CD4-positive, alpha-beta T cell treated with Interleukin-6 for 4 hours (primary cell): ENCODE measurements at regions not wholly inside any gene's neighbourhood (a gene's known extent, or its start where the extent isn't known, plus 50 kb on each side); places are given as distances from the start of the nearest gene placed in this dataset.

Source experiments
- DNase-seq: peaks from one replicate; pipeline ENCODE4 v3.0.0-alpha.2; 2020; ENCODE audit warnings: mixed read lengths

GRCh38 chr10:10462151-10462941 is 555.3 kb upstream of the CELF2 start:
- no peak for DNase-seq

GRCh38 chr10:10471758-10472157 is 545.9 kb upstream of the CELF2 start:
- no peak for DNase-seq

- DNase-seq: no peak
Observed at GRCh38 chr10:10475812-10476211, 541.9 kb upstream of the CELF2 start.

GRCh38 chr10:10477844-10478243 is 539.8 kb upstream of the CELF2 start:
- DNase-seq: no peak

- no peak for DNase-seq
Observed at GRCh38 chr10:10479465-10479864, 538.2 kb upstream of the CELF2 start.

- no peak for DNase-seq
Observed at GRCh38 chr10:10482613-10483012, 535.1 kb upstream of the CELF2 start.

GRCh38 chr10:10489076-10489475 is 528.6 kb upstream of the CELF2 start:
- DNase-seq: no peak

- no peak for DNase-seq
Observed at GRCh38 chr10:10489805-10490571, 527.7 kb upstream of the CELF2 start.

GRCh38 chr10:10490581-10490980 is 527.1 kb upstream of the CELF2 start:
- DNase-seq: no peak

GRCh38 chr10:10492420-10492819 is 525.3 kb upstream of the CELF2 start:
- no peak for DNase-seq

GRCh38 chr10:10493833-10494232 is 523.8 kb upstream of the CELF2 start:
- DNase-seq: no peak

- DNase-seq: no peak
Observed at GRCh38 chr10:10497245-10497644, 520.4 kb upstream of the CELF2 start.

- DNase-seq: no peak
Observed at GRCh38 chr10:10498781-10499180, 518.9 kb upstream of the CELF2 start.

- DNase-seq: no peak
Observed at GRCh38 chr10:10499839-10500238, 517.8 kb upstream of the CELF2 start.

GRCh38 chr10:10500937-10501336 is 516.7 kb upstream of the CELF2 start:
- no peak for DNase-seq

- no peak for DNase-seq
Observed at GRCh38 chr10:10503772-10504171, 513.9 kb upstream of the CELF2 start.

- DNase-seq: no peak
Observed at GRCh38 chr10:10508211-10508610, 509.5 kb upstream of the CELF2 start.

GRCh38 chr10:10510179-10510578 is 507.5 kb upstream of the CELF2 start:
- no peak for DNase-seq

GRCh38 chr10:10513067-10513466 is 504.6 kb upstream of the CELF2 start:
- no peak for DNase-seq

GRCh38 chr10:10513898-10514297 is 503.8 kb upstream of the CELF2 start:
- DNase-seq: no peak

- DNase-seq: no peak
Observed at GRCh38 chr10:10514797-10515196, 502.9 kb upstream of the CELF2 start.

GRCh38 chr10:10515479-10516204 is 502.0 kb upstream of the CELF2 start:
- no peak for DNase-seq

- DNase-seq: no peak
Observed at GRCh38 chr10:10516346-10517130, 501.1 kb upstream of the CELF2 start.
